GM12874 (cell line): ENCODE measurements at regions not wholly inside any gene's neighbourhood (a gene's known extent, or its start where the extent isn't known, plus 50 kb on each side); places are given as distances from the start of the nearest gene placed in this dataset.

Experiments
- TF ChIP-seq, protein P1 (sequence below): IDR thresholded peaks from 2 replicates; pipeline ENCODE4 v1.5.1; 2011; ENCODE audit warnings: low read depth, mild to moderate bottlenecking, control low read depth, low read length, moderate library complexity; ENCODE audit not compliant: insufficient read depth

DNA sequence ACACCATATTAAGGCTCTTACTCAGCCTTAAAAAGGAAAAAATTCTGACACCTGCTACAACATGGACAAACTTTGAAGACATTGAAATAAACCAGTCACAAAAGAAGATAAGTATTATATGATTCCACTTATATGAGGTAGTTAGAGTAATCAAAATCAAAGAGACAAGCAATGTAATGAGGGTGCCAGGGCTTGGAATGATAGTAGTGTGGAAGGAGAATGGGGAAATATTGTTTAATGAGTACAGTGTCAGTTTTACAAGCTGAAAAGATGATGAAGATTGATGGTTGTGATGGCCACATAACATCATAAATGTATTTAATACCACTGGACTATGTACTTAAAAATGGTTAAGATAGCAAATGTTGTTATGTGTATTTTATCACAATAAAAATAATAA is 485.7 kb downstream of the SPATA31D1 start:
- TF ChIP-seq, protein P1, sequence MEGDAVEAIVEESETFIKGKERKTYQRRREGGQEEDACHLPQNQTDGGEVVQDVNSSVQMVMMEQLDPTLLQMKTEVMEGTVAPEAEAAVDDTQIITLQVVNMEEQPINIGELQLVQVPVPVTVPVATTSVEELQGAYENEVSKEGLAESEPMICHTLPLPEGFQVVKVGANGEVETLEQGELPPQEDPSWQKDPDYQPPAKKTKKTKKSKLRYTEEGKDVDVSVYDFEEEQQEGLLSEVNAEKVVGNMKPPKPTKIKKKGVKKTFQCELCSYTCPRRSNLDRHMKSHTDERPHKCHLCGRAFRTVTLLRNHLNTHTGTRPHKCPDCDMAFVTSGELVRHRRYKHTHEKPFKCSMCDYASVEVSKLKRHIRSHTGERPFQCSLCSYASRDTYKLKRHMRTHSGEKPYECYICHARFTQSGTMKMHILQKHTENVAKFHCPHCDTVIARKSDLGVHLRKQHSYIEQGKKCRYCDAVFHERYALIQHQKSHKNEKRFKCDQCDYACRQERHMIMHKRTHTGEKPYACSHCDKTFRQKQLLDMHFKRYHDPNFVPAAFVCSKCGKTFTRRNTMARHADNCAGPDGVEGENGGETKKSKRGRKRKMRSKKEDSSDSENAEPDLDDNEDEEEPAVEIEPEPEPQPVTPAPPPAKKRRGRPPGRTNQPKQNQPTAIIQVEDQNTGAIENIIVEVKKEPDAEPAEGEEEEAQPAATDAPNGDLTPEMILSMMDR: no peak

DNA sequence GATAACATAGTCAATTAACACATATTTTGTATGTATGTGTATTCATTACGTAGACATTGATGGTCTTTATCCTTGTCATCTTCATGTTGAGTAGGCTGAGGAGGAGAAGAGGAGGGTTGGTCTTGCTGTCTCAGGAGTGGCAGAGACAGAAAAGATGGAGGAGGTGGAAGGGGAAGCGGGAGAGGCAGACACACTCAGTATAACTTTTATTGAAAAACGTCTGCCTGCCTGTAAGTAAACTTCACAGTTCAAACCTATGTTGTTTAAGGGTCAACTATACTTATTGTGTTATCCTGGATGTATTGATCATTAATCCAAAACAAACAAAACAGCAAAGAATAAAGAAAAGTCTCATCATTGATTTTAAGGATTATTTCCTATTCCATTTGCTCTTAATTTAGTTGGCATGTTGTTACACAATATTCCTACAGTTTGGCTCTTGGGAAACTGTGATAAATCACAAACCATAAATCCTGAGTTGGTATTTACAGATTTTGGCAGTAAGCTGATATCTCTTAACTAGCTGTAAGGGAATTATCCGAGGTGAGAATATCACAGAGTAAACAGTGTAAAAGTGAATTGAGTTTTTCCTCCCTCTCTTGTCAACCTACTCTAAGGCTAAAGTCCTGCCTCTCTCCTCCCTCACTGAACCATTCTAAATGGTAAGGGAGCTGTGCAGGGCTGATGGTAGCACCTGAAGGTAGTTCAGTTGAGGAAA is 487.2 kb downstream of the SPATA31D1 start:
- TF ChIP-seq, protein P1: no peak

DNA sequence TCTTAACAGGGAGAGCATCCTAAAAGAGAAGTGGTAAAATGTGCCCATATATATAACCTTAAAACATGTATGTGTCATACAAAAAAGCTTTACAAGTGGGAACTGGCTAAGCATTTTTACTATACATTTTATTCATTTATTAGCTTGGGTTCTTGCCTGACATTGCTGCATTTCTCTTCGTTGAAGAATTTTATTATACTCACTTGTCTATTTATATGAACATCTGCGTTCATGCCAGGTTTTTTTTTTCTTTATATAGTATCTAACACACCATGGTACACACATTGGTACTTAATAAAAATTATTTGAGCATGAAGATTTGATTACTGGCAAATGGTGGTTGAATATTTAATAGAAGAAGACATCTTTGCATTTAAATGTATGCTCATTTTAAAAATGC is 492.3 kb downstream of the SPATA31D1 start:
- TF ChIP-seq, protein P1: no peak

DNA sequence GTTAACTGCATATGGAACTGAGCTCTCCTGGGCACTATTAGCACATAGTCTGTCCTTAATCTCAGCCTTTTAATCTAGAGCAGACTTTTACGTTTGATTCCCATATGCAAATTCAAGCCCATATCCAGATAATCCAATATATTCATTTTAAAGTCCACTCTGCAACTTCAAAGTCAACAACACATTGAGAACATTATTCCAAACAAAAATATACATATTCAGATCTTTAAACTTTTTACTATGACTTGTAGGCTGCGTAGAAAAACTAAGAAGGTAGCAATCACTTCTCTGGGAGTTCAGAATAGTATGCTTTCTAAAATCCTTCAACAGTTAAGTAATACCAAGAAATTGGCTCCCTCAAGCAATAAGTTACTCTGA is 499.4 kb downstream of the SPATA31D1 start:
- TF ChIP-seq, protein P1: no peak

DNA sequence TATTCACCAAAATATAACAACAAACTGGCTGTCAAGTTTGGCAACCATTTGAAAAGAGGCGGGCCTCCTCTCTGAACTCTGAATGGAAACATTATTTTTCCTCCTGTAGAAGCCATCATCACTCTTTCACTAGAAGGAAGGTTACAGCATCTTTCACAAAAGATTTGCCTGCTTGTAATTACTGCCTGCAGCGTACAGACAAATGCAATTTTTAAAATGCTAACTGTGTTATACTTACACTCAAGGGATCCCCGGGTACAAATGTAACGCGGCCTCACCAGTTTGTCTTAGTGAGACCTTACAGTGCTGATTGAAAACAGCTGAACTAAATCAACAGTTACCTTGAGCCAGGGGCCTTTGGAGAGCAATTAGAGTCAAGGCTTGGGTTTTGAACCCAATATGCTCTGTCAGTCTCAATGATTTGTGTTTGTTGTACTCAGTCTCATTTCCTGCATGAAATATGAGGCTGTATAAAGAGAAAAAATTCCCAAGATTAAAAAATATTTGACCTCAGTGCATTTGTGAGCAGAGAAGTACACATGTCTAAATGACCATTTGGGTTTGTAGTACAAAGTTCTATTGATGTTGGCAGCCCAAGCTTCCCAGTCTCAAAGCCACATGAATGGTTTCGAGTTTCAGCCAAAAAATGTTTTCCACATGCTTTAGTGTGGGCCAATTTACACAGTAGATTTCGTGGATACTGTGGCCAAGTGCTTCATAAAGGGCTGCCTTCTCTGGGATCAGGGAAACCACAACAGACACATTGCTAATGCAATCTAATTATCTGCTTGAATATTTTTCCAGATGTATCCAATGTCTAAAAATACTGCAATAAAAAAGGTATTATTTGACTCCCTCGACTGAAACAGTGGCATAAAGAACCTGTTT is 500.0 kb downstream of the SPATA31D1 start:
- TF ChIP-seq, protein P1: no peak

DNA sequence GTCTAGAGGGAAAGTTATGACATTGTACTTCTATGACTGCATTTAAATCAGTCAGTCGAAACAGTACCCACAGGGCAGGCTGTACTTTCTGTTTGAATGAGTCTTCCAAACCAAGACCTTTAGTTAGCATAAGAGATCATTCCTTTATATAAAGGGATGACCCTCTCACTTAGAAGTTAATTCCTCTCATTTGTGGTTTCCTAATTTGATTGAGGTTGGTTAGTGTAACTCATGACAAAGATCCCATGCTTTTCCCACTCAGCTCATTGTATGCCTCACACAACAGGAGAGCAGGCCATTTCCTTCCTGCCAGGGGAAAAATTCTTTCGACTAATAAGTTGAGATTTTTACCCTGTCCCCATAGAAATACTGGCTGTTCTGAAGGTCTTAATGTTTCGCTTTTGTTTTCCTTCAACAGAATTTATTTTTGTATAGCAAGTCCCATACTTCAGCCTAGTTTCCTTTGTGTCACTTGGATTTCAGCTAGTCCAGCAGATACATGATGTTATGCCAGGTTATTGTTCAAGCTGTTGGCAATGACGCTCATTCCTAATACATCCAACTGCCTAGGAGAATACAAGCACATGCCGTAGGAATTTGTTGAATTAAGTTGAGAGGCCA is 500.7 kb downstream of the SPATA31D1 start:
- TF ChIP-seq, protein P1: no peak

DNA sequence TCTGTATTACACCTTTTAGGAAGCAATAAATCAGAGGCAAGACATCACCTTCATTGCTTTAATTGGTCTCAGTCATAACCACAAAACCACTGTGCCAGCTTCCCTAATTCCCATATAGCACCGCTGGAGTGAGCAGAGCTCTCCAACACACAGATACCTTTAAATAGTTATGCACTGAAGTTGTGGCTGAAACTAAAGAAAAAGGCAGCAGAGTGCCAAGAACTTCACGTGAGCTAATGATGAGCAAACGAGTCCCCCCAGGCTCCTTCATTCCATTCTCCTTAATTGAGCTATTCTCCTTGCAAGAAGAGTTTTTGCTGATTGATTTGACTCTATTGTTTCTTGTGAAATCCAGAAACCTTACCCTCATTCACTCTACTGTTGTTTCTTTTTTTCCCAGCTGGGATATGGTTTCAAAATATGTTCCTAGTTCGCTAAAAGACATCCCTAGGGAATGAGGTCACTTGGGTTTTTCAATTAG is 501.5 kb downstream of the SPATA31D1 start:
- TF ChIP-seq, protein P1: no peak
